ENCODE measurements at regions not wholly inside any gene's neighbourhood (a gene's known extent, or its start where the extent isn't known, plus 50 kb on each side); places are given as distances from the start of the nearest gene placed in this dataset.

- H3K9me2 ChIP-seq (ENCODE audit: insufficient read depth, low read length): no peaks in the 10 kb centered on the region
- no peaks in the 10 kb centered on the region for H4K20me1 ChIP-seq (ENCODE audit: insufficient read depth)
- H3K9ac ChIP-seq (ENCODE audit: low read length): no peak overlapping the region
- H3K79me2 ChIP-seq (replicated peaks; ENCODE audit: insufficient read depth, low read length): no peaks in the 10 kb centered on the region
- H3K4me3 ChIP-seq (ENCODE audit: low read length): no peak overlapping the region
- H3F3A ChIP-seq (ENCODE audit: insufficient read depth, low read length, poor library complexity, severe bottlenecking): no peaks in the 10 kb centered on the region
- H3K4me2 ChIP-seq (ENCODE audit: low read length): no peak overlapping the region
- H3K36me3 ChIP-seq (ENCODE audit: insufficient read depth, low read length): no peaks in the 10 kb centered on the region
- TF ChIP-seq REST (IDR thresholded peaks at IDR 0.05; ENCODE audit: borderline replicate concordance) (no peak), EP300 (conservative IDR thresholded peaks at IDR 0.05; ENCODE audit: poor library complexity, severe bottlenecking) (no peak), TAF1 (IDR thresholded peaks at IDR 0.05; ENCODE audit: low read depth) (no peak), EZH2 (IDR thresholded peaks at IDR 0.05; ENCODE audit: borderline replicate concordance, insufficient read depth, low read length, poor library complexity, severe bottlenecking) (no peak), SMC3 (conservative IDR thresholded peaks at IDR 0.05; ENCODE audit: poor library complexity) (no peak), CTCF (IDR thresholded peaks at IDR 0.05; ENCODE audit: poor library complexity, severe bottlenecking) (no peak), POLR2AphosphoS5 (IDR thresholded peaks at IDR 0.05) (no peak), MXI1 (conservative IDR thresholded peaks at IDR 0.05; ENCODE audit: poor library complexity, severe bottlenecking) (no peak)
- no peak overlapping the region for H2AFZ ChIP-seq (ENCODE audit: low read depth, low read length)
- H3K27me3 ChIP-seq (ENCODE audit: insufficient read depth, low read depth, low read length): no peaks in the 10 kb centered on the region
- no peak overlapping the region for H3K27ac ChIP-seq (ENCODE audit: low read length)
- H3K9me3 ChIP-seq (ENCODE audit: low read length): no peaks in the 10 kb centered on the region
Observed at GRCh38 chr5:85938201-85938600, 679.5 kb upstream of the COX7C start.

GRCh38 chr5:85951707-85952210 is 666.0 kb upstream of the COX7C start:
- Histone ChIP-seq H3K9me3 (ENCODE audit: low read length) (no peaks in the 10 kb centered on the region), H4K20me1 (ENCODE audit: insufficient read depth) (no peaks in the 10 kb centered on the region), H3F3A (ENCODE audit: insufficient read depth, low read length, poor library complexity, severe bottlenecking) (no peaks in the 10 kb centered on the region), H3K79me2 (replicated peaks; ENCODE audit: insufficient read depth, low read length) (no peaks in the 10 kb centered on the region), H3K4me3 (ENCODE audit: low read length) (no peak overlapping the region), H3K4me2 (ENCODE audit: low read length) (no peak overlapping the region), H3K9me2 (ENCODE audit: insufficient read depth, low read length) (no peaks in the 10 kb centered on the region), H3K27ac (ENCODE audit: low read length) (no peak overlapping the region), H3K36me3 (ENCODE audit: insufficient read depth, low read length) (no peaks in the 10 kb centered on the region), H2AFZ (ENCODE audit: low read depth, low read length) (no peak overlapping the region), H3K9ac (ENCODE audit: low read length) (no peak overlapping the region), H3K27me3 (ENCODE audit: insufficient read depth, low read depth, low read length) (no peaks in the 10 kb centered on the region)
- no peak for TF ChIP-seq POLR2AphosphoS5 (IDR thresholded peaks at IDR 0.05)
- TF ChIP-seq EZH2 (IDR thresholded peaks at IDR 0.05; ENCODE audit: borderline replicate concordance, insufficient read depth, low read length, poor library complexity, severe bottlenecking): no peak
- no peak for TF ChIP-seq TAF1 (IDR thresholded peaks at IDR 0.05; ENCODE audit: low read depth)
- no peak for TF ChIP-seq MXI1 (conservative IDR thresholded peaks at IDR 0.05; ENCODE audit: poor library complexity, severe bottlenecking)
- no peak for TF ChIP-seq SMC3 (conservative IDR thresholded peaks at IDR 0.05; ENCODE audit: poor library complexity)
- no peak for TF ChIP-seq RAD21 (conservative IDR thresholded peaks at IDR 0.05)
- TF ChIP-seq EP300 (conservative IDR thresholded peaks at IDR 0.05; ENCODE audit: poor library complexity, severe bottlenecking): no peak
- no peak for TF ChIP-seq CTCF (IDR thresholded peaks at IDR 0.05; ENCODE audit: poor library complexity, severe bottlenecking)
- TF ChIP-seq REST (IDR thresholded peaks at IDR 0.05; ENCODE audit: borderline replicate concordance): no peak

Measured in neural cell (in vitro differentiated cells).